Parathyroid adenoma (tissue), 2 donors: ENCODE measurements at regions not wholly inside any gene's neighbourhood (a gene's known extent, or its start where the extent isn't known, plus 50 kb on each side); places are given as distances from the start of the nearest gene placed in this dataset.
"Not testable (repeated sequence)": the region's sequence is repeated elsewhere in the genome, so short reads cannot be mapped to it uniquely, and the experiment has no call there.

Experiments used
- H2AFZ ChIP-seq: fragments of 300-600 bp; sonication (generic); one replicate; pipeline ENCODE4 v1.7.0; 2017; ENCODE audit warnings: antibody characterized with exemption, mild to moderate bottlenecking
- H3K27ac ChIP-seq: fragments of 300-600 bp; sonication (generic); one replicate; pipeline ENCODE4 v1.7.0; 2017
- H3K27me3 ChIP-seq: fragments of 300-600 bp; sonication (generic); one replicate; pipeline ENCODE4 v1.7.0; 2017; ENCODE audit warnings: low read length; ENCODE audit not compliant: control insufficient read depth, insufficient read depth
- H3K36me3 ChIP-seq: fragments of 300-600 bp; sonication (generic); one replicate; pipeline ENCODE4 v1.7.0; 2017; ENCODE audit warnings: low read length; ENCODE audit not compliant: control insufficient read depth, insufficient read depth
- H3K4me1 ChIP-seq: fragments of 300-600 bp; sonication (generic); one replicate; pipeline ENCODE4 v1.7.0; 2017; ENCODE audit warnings: control low read depth
- H3K4me2 ChIP-seq: fragments of 300-600 bp; sonication (generic); one replicate; pipeline ENCODE4 v1.7.0; 2017; ENCODE audit warnings: low read length
- H3K4me3 ChIP-seq: fragments of 300-600 bp; sonication (generic); one replicate; pipeline ENCODE4 v1.7.0; 2017; ENCODE audit warnings: low read depth, low read length
- H3K79me2 ChIP-seq: fragments of 300-600 bp; sonication (generic); one replicate; pipeline ENCODE4 v1.7.0; 2017; ENCODE audit warnings: control low read depth
- H3K9ac ChIP-seq: fragments of 300-600 bp; sonication (generic); one replicate; pipeline ENCODE4 v1.7.0; 2017; ENCODE audit warnings: mild to moderate bottlenecking
- H3K9me3 ChIP-seq: fragments of 300-600 bp; sonication (generic); one replicate; pipeline ENCODE4 v1.7.0; 2017; ENCODE audit warnings: low read length; ENCODE audit not compliant: control insufficient read depth
- CTCF ChIP-seq: fragments of 300-600 bp; sonication (generic); IDR thresholded peaks from one replicate; pipeline ENCODE4 v1.7.0; 2017; ENCODE audit warnings: antibody characterized with exemption, mild to moderate bottlenecking
- donor health status: primary hyperparathyroidism.

- H3K36me3 ChIP-seq: no peaks in the 10 kb centered on the region
- no peaks in the 10 kb centered on the region for H3K79me2 ChIP-seq
- no peak overlapping the region for H3K27ac ChIP-seq
- no peaks in the 10 kb centered on the region for H3K27me3 ChIP-seq
- H3K4me3 ChIP-seq: no peak overlapping the region
- TF ChIP-seq CTCF: no peak
- H3K4me2 ChIP-seq: no peak overlapping the region
- H3K9ac ChIP-seq: no peak overlapping the region
- no peaks in the 10 kb centered on the region for H3K9me3 ChIP-seq
- H2AFZ ChIP-seq: no peak overlapping the region
- no peaks in the 10 kb centered on the region for H3K4me1 ChIP-seq
Observed at GRCh38 chr6:8628063-8628462, 192.7 kb upstream of the SLC35B3 start.

GRCh38 chr6:8627085-8627861 is 191.9 kb upstream of the SLC35B3 start:
- H3K36me3 ChIP-seq: no peaks in the 10 kb centered on the region
- no peak overlapping the region for H3K4me3 ChIP-seq
- H3K4me2 ChIP-seq: no peak overlapping the region
- H3K27ac ChIP-seq: no peak overlapping the region
- no peaks in the 10 kb centered on the region for H3K9me3 ChIP-seq
- no peak for TF ChIP-seq CTCF
- H3K9ac ChIP-seq: no peak overlapping the region
- no peaks in the 10 kb centered on the region for H3K27me3 ChIP-seq
- H3K4me1 ChIP-seq: no peaks in the 10 kb centered on the region
- H2AFZ ChIP-seq: no peak overlapping the region
- no peaks in the 10 kb centered on the region for H3K79me2 ChIP-seq

- no peaks in the 10 kb centered on the region for H3K36me3 ChIP-seq
- no peak overlapping the region for H2AFZ ChIP-seq
- H3K27ac ChIP-seq: no peak overlapping the region
- H3K27me3 ChIP-seq: no peaks in the 10 kb centered on the region
- no peaks in the 10 kb centered on the region for H3K79me2 ChIP-seq
- no peak overlapping the region for H3K4me2 ChIP-seq
- TF ChIP-seq CTCF: no peak
- no peak overlapping the region for H3K9ac ChIP-seq
- H3K9me3 ChIP-seq: no peaks in the 10 kb centered on the region
- no peak overlapping the region for H3K4me3 ChIP-seq
- H3K4me1 ChIP-seq: no peaks in the 10 kb centered on the region
Observed at GRCh38 chr6:8624665-8625064, 189.3 kb upstream of the SLC35B3 start.

GRCh38 chr6:8623441-8623840 is 188.1 kb upstream of the SLC35B3 start:
- H2AFZ ChIP-seq: no peak overlapping the region
- no peaks in the 10 kb centered on the region for H3K79me2 ChIP-seq
- H3K27ac ChIP-seq: no peak overlapping the region
- H3K9ac ChIP-seq: no peak overlapping the region
- H3K36me3 ChIP-seq: no peaks in the 10 kb centered on the region
- H3K4me3 ChIP-seq: no peak overlapping the region
- H3K9me3 ChIP-seq: no peaks in the 10 kb centered on the region
- H3K4me2 ChIP-seq: no peak overlapping the region
- no peak for TF ChIP-seq CTCF
- H3K27me3 ChIP-seq: no peaks in the 10 kb centered on the region
- no peaks in the 10 kb centered on the region for H3K4me1 ChIP-seq

GRCh38 chr6:8619853-8620252 is 184.5 kb upstream of the SLC35B3 start:
- Histone ChIP-seq H3K4me2 (no peak overlapping the region), H3K9me3 (no peaks in the 10 kb centered on the region), H3K9ac (no peak overlapping the region), H3K4me3 (no peak overlapping the region), H3K27ac (no peak overlapping the region), H2AFZ (no peak overlapping the region), H3K79me2 (no peaks in the 10 kb centered on the region), H3K36me3 (no peaks in the 10 kb centered on the region), H3K27me3 (no peaks in the 10 kb centered on the region), H3K4me1 (no peaks in the 10 kb centered on the region)
- no peak for TF ChIP-seq CTCF

- not testable (repeated sequence) for H3K4me2 ChIP-seq, H3K4me1 ChIP-seq, H2AFZ ChIP-seq, H3K9me3 ChIP-seq, H3K4me3 ChIP-seq, H3K27me3 ChIP-seq, H3K79me2 ChIP-seq, H3K9ac ChIP-seq, H3K36me3 ChIP-seq, H3K27ac ChIP-seq
Observed at GRCh38 chr6:8619408-8619807, 184.1 kb upstream of the SLC35B3 start.
